OCI-LY7 (cell line): ENCODE measurements at regions not wholly inside any gene's neighbourhood (a gene's known extent, or its start where the extent isn't known, plus 50 kb on each side); places are given as distances from the start of the nearest gene placed in this dataset.

Experiments used
- BruUV-seq: library from RNA; stranded (reverse); fragments of 400-500 nt; replicated peaks from 2 replicates; lab custom pipeline; 2021; lab: Mats Ljungman, UMichigan
- CTCF ChIA-PET: fragments of 300-600 bp; sonication (Branson Sonifier 250); formaldehyde crosslinking; loops from one replicate; lab custom pipeline; 2022; ENCODE audit warnings: antibody characterized with exemption; ENCODE audit not compliant: unreplicated experiment; lab: Charles Lee
- POLR2A ChIA-PET: fragments of 300-600 bp; sonication (Branson Sonifier 250); formaldehyde crosslinking; loops from one replicate; lab custom pipeline; 2022; ENCODE audit warnings: antibody characterized with exemption; lab: Charles Lee
- DNase-seq: peaks from one replicate; pipeline ENCODE4 v3.0.0-alpha.2; 2015; ENCODE audit warnings: low spot score
- H2AFZ ChIP-seq: fragments of 200-600 bp; sonication (generic), shearing (Covaris generic); 2 replicates; pipeline ENCODE4 v1.6.1; 2014; ENCODE audit warnings: mild to moderate bottlenecking, antibody characterized with exemption, low read length, moderate library complexity
- H3K27ac ChIP-seq: fragments of 200-600 bp; sonication (generic); 2 replicates; pipeline ENCODE4 v1.5.1; 2014; ENCODE audit warnings: mixed run types, low read depth, mild to moderate bottlenecking, moderate library complexity, low read length, inconsistent platforms; ENCODE audit not compliant: poor library complexity, severe bottlenecking
- H3K36me3 ChIP-seq: fragments of 200-600 bp; sonication (generic); 2 replicates; pipeline ENCODE4 v1.6.1; 2014; ENCODE audit warnings: mild to moderate bottlenecking, antibody characterized with exemption, low read length, moderate library complexity, mixed read lengths; ENCODE audit not compliant: insufficient read depth
- H3K4me1 ChIP-seq: fragments of 200-600 bp; sonication (generic); 2 replicates; pipeline ENCODE4 v1.5.1; 2014; ENCODE audit warnings: mild to moderate bottlenecking, low read length; ENCODE audit not compliant: insufficient read depth, poor library complexity, severe bottlenecking
- H3K4me2 ChIP-seq: fragments of 200-600 bp; sonication (generic); 2 replicates; pipeline ENCODE4 v1.6.1; 2014; ENCODE audit warnings: mild to moderate bottlenecking, low read length
- H3K4me3 ChIP-seq: fragments of 200-600 bp; sonication (generic); 2 replicates; pipeline ENCODE4 v1.5.1; 2014; ENCODE audit warnings: mild to moderate bottlenecking, low read depth, low read length; ENCODE audit not compliant: poor library complexity, severe bottlenecking
- H3K79me2 ChIP-seq: fragments of 200-600 bp; sonication (generic); 2 replicates; pipeline ENCODE4 v1.6.1; 2016; ENCODE audit warnings: low read depth, mild to moderate bottlenecking, low read length, moderate library complexity, mixed read lengths; ENCODE audit not compliant: insufficient read depth
- H3K9me2 ChIP-seq: fragments of 200-600 bp; sonication (generic); 2 replicates; pipeline ENCODE4 v1.6.1; 2016; ENCODE audit warnings: mild to moderate bottlenecking, low read length, mixed read lengths; ENCODE audit not compliant: insufficient read depth
- H3K9me3 ChIP-seq: fragments of 200-600 bp; sonication (generic); 2 replicates; pipeline ENCODE4 v1.6.1; 2014; ENCODE audit warnings: mild to moderate bottlenecking, mixed run types, low read length, mixed read lengths
- H4K20me1 ChIP-seq: fragments of 200-600 bp; sonication (generic); 2 replicates; pipeline ENCODE4 v1.6.1; 2014; ENCODE audit warnings: mild to moderate bottlenecking, antibody characterized with exemption, low read length, moderate library complexity, mixed read lengths; ENCODE audit not compliant: insufficient read depth
- EZH2phosphoT487 ChIP-seq: fragments of 200-600 bp; sonication (generic); IDR thresholded peaks from 2 replicates; pipeline ENCODE4 v1.6.1; 2018; ENCODE audit warnings: low read depth, borderline replicate concordance, mild to moderate bottlenecking, mixed run types, antibody characterized with exemption, low read length, moderate library complexity, mixed read lengths
- intact Hi-C: fragments of 100-400 bp; cut with micrococcal nuclease; formaldehyde crosslinking; loops from one replicate; pipeline ENCODE4 v1.10.0; 2022; ENCODE audit not compliant: unreplicated experiment
- TF ChIP-seq, protein P1 (sequence below): fragments of 200-600 bp; sonication (generic); conservative IDR thresholded peaks from 2 replicates; pipeline ENCODE4 v1.5.1; 2014; ENCODE audit warnings: mild to moderate bottlenecking, antibody characterized with exemption, low read length, moderate library complexity, mixed read lengths

DNA sequence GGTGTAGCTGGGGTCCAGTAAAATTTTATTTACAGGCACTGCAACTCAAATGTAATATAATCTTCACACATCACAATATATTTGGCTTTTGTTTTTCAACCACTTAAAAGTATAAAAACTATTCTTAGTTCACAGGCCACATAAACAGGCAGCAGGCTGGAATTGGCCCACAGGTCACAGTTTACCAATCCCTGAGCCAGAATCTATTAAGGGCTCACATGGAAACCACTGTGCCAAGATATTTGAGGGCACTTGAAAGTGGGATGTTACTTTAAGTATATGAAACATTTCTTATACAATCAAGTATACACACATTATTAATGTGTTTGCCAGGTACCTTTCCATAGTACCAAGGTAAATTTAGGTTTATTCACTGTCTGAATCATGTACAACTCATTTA lies 71.9 kb upstream of the PRDX6 start:
- no peak for DNase-seq
- H2AFZ ChIP-seq: peak overlapping the region; percentile 3; the same call in 1 of the 2 replicates
- no peaks in the 10 kb centered on the region for H3K9me2 ChIP-seq
- no peaks in the 10 kb centered on the region for H4K20me1 ChIP-seq
- no peak overlapping the region for H3K4me3 ChIP-seq
- peaks cover 18% of the 10 kb centered on the region for H3K36me3 ChIP-seq
- H3K4me2 ChIP-seq: no peak overlapping the region
- TF ChIP-seq EZH2phosphoT487: no peak
- TF ChIP-seq, protein P1, sequence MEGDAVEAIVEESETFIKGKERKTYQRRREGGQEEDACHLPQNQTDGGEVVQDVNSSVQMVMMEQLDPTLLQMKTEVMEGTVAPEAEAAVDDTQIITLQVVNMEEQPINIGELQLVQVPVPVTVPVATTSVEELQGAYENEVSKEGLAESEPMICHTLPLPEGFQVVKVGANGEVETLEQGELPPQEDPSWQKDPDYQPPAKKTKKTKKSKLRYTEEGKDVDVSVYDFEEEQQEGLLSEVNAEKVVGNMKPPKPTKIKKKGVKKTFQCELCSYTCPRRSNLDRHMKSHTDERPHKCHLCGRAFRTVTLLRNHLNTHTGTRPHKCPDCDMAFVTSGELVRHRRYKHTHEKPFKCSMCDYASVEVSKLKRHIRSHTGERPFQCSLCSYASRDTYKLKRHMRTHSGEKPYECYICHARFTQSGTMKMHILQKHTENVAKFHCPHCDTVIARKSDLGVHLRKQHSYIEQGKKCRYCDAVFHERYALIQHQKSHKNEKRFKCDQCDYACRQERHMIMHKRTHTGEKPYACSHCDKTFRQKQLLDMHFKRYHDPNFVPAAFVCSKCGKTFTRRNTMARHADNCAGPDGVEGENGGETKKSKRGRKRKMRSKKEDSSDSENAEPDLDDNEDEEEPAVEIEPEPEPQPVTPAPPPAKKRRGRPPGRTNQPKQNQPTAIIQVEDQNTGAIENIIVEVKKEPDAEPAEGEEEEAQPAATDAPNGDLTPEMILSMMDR: no peak
- peak overlapping the region; percentile 9 for H3K27ac ChIP-seq
- CTCF ChIA-PET: no interaction called here
- peaks cover 77% of the 10 kb centered on the region for H3K4me1 ChIP-seq
- POLR2A ChIA-PET: interaction anchor here (1.3 to 3.3 kb wide), 4 partner anchors 10 to 128 kb away, joined by 3 to 22 read pairs (median 8); no protein-coding TSS in a partner anchor
- intact Hi-C loops: no loop called here
- peaks cover 8% of the 10 kb centered on the region; the same call in 1 of the 2 replicates for H3K9me3 ChIP-seq
- no peaks in the 10 kb centered on the region for H3K79me2 ChIP-seq
- no TSS peak for BruUV-seq

DNA sequence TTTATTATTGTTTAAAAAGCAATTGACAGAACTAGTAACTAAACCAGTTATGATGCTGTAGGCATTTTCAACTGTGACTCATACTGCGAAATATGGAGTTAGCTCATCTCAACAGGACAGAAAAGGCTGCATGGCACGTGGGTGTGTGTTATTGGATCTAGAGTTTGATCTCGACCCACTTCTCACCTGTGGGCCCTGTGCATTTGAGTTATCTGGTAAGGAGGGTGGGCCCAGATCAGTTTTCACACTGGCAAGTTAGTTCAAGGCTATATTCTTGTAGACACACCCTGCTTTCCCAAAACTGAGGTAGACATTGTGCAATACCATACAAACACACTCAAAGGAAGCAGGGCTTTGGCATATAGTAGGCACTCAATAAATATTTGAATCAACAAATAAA lies 71.3 kb upstream of the PRDX6 start:
- H3K9me2 ChIP-seq: no peaks in the 10 kb centered on the region
- ChIA-PET CTCF (no interaction called here), POLR2A (interaction anchor here (0.7 to 3.3 kb wide), 5 partner anchors 9 to 129 kb away, joined by 3 to 22 read pairs (median 3); no protein-coding TSS in a partner anchor)
- H3K4me2 ChIP-seq: peak overlapping the region; percentile 99; the same call in 1 of the 2 replicates
- no TSS peak for BruUV-seq
- peaks cover 83% of the 10 kb centered on the region for H3K4me1 ChIP-seq
- intact Hi-C loops: no loop called here
- H3K36me3 ChIP-seq: peaks cover 18% of the 10 kb centered on the region
- no peak overlapping the region for H3K4me3 ChIP-seq
- H3K27ac ChIP-seq: peak overlapping the region; percentile 9
- H3K9me3 ChIP-seq: peaks cover 8% of the 10 kb centered on the region; the same call in 1 of the 2 replicates
- no peak for DNase-seq
- TF ChIP-seq, protein P1: no peak
- TF ChIP-seq EZH2phosphoT487: no peak
- no peaks in the 10 kb centered on the region for H3K79me2 ChIP-seq
- H4K20me1 ChIP-seq: no peaks in the 10 kb centered on the region
- H2AFZ ChIP-seq: no peak overlapping the region

DNA sequence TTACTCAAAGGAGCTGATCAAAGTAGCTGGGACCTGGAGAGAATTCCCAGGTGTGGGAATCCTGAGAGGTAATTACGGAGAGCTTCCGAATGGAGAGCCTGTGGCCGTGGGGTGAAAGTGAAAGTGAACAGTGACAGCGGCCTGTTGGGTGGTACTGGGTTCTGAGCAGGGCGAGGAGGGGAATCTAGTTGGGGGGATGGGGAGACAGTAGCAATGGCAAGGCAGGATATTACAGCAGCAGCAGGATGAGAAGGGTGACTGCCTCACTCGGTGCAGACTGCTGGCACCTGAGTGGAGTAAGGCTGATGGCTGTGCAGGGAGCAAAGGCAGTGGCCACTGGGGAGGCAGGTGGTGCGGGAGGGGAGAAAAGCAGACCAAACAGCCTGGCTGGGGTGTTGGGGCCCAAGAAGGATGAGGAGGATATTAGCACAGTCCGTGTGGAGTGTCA lies 70.3 kb upstream of the PRDX6 start:
- POLR2A ChIA-PET: interaction anchor here (0.6 to 3.3 kb wide), 7 partner anchors 8 to 1566 kb away, joined by 3 to 22 read pairs (median 4); partner anchors contain the start of gene DNM3
- H3K9me2 ChIP-seq: no peaks in the 10 kb centered on the region
- H3K4me3 ChIP-seq: peak overlapping the region; percentile 67
- no TSS peak for BruUV-seq
- peak overlapping the region; percentile 96 for H3K27ac ChIP-seq
- no peaks in the 10 kb centered on the region for H4K20me1 ChIP-seq
- TF ChIP-seq EZH2phosphoT487: no peak
- TF ChIP-seq, protein P1: no peak
- peaks cover 8% of the 10 kb centered on the region; the same call in 1 of the 2 replicates for H3K9me3 ChIP-seq
- peak; percentile 71 for DNase-seq
- H2AFZ ChIP-seq: peak overlapping the region; percentile 86
- H3K4me1 ChIP-seq: peaks cover 92% of the 10 kb centered on the region
- intact Hi-C loops: no loop called here
- H3K36me3 ChIP-seq: peaks cover 18% of the 10 kb centered on the region
- CTCF ChIA-PET: no interaction called here
- peak overlapping the region; percentile 99 for H3K4me2 ChIP-seq
- no peaks in the 10 kb centered on the region for H3K79me2 ChIP-seq
